Gastroesophageal sphincter (tissue), 4 donors: ENCODE measurements at regions not wholly inside any gene's neighbourhood (a gene's known extent, or its start where the extent isn't known, plus 50 kb on each side); places are given as distances from the start of the nearest gene placed in this dataset.
"Not testable (repeated sequence)": the region's sequence is repeated elsewhere in the genome, so short reads cannot be mapped to it uniquely, and the experiment has no call there.

Source experiments
- ATAC-seq: fragments of 150-250 bp; one replicate; pipeline ENCODE4 v1.9.1; 2016; ENCODE audit warnings: mild to moderate bottlenecking, moderate library complexity
- H3K27ac ChIP-seq, 4 donors: fragments of 200-600 bp; sonication (generic) in 3 of 4; 1 replicate in 3 of 4; 2 replicates in 1 of 4; pipeline ENCODE4 v1.5.1; 2016 to 2019
- H3K27me3 ChIP-seq: fragments of 200-600 bp; sonication (generic); one replicate; pipeline ENCODE4 v1.5.1; 2019
- H3K36me3 ChIP-seq, 2 donors: fragments of 200-600 bp; sonication (generic); one replicate each; pipeline ENCODE4 v1.5.1; 2019; ENCODE audit warnings: control low read depth in 1 of 2
- H3K4me1 ChIP-seq, 3 donors: fragments of 200-600 bp; sonication (generic); 1 replicate in 2 of 3; 2 replicates in 1 of 3; pipeline ENCODE4 v1.5.1; 2016 to 2019; ENCODE audit warnings: control low read depth in 2 of 3
- H3K4me3 ChIP-seq, 2 donors: fragments of 200-600 bp; sonication (generic); one replicate each; pipeline ENCODE4 v1.5.1; 2019; ENCODE audit warnings: mild to moderate bottlenecking in 1 of 2, moderate library complexity in 1 of 2
- H3K9me3 ChIP-seq, 3 donors: fragments of 200-600 bp; sonication (generic); one replicate each; pipeline ENCODE4 v1.5.1; 2017 to 2019; ENCODE audit warnings: control low read depth in 2 of 3
- CTCF ChIP-seq, 4 experiments: fragments of 200-600 bp in 2 of 4; fragments of 450-650 bp in 2 of 4; sonication (generic) in 1 of 4; IDR thresholded peaks; one replicate each; pipeline ENCODE4 v1.5.1; 2017 to 2019; ENCODE audit warnings: antibody characterized with exemption in 4 of 4, mild to moderate bottlenecking in 2 of 4, moderate library complexity in 2 of 4
- EP300 ChIP-seq: sonication (generic); formaldehyde crosslinking; IDR thresholded peaks from one replicate; pipeline ENCODE4 v1.6.1; 2017; ENCODE audit warnings: antibody characterized with exemption, mild to moderate bottlenecking
- POLR2A ChIP-seq, 2 donors: fragments of 450-650 bp; IDR thresholded peaks; one replicate each; pipeline ENCODE4 v1.6.1; 2017; ENCODE audit warnings: antibody characterized with exemption in 2 of 2, mild to moderate bottlenecking in 2 of 2, moderate library complexity in 1 of 2
- POLR2AphosphoS5 ChIP-seq: sonication (generic); formaldehyde crosslinking; IDR thresholded peaks from one replicate; pipeline ENCODE4 v1.6.1; 2017; ENCODE audit warnings: antibody characterized with exemption
- WGBS, 2 donors: methylation state at CpG; one replicate each; pipeline ENCODE4 v1.1.5; 2018; ENCODE audit warnings: low coverage in 1 of 2; 5-methylcytosine and 5-hydroxymethylcytosine counted together
- small RNA-seq, 4 donors: library from RNA; depleted of rRNA; stranded (forward); fragments of <200 nt; gene quantifications; one replicate each; pipeline ENCODE3, GENCODE V24; 2016

DNA sequence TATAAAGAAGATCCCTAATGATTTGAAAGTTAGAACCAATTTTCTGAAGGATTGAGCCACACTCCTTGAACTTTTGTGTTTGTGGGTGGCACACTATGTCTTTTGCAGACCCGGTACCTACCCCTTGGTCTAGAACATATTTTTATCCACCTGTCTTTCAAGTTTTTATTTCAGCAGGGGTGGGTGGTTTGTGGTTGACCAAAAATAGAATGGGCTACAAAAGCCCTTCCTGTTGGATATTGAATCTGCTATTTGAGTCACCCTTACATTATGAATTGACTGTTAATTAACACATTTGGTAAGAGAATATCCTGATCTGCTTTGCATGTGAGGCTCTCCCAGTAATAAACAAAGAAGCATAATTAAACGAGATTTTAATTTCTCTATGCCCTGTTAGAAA, 401.2 kb downstream of the POTEH start:
- H3K36me3 ChIP-seq, H3K27ac ChIP-seq, H3K27me3 ChIP-seq, H3K9me3 ChIP-seq, H3K4me1 ChIP-seq, ATAC-seq, H3K4me3 ChIP-seq: not testable (repeated sequence)
- 40 to 56% methylated on average over 2 of the region's 2 CpGs for WGBS, 2 donors

DNA sequence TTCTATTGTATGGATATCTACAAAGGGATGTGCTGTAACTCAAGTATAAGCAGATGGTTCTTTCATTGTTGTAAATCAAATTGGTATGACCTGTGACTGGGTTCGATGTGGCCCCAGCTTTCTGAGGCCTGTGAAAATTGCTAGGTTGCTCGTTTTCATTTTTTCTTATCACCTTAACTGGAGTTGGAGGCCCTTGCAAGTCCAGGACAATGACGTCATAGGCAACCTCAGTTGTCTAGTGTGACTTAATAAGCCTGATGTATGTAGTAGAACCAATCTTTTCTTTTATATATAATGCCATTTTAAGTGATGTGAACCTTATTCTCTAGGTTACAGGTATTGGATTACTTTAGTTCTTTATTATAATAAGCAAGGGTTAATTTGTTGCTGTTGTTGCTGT, 415.3 kb downstream of the POTEH start:
- not testable (repeated sequence) for H3K4me1 ChIP-seq, H3K27ac ChIP-seq, H3K9me3 ChIP-seq, ATAC-seq, H3K4me3 ChIP-seq, H3K27me3 ChIP-seq, H3K36me3 ChIP-seq
- WGBS, 2 donors = 25 to 50% methylated on average over 1 to 3 of the region's 3 CpGs

DNA sequence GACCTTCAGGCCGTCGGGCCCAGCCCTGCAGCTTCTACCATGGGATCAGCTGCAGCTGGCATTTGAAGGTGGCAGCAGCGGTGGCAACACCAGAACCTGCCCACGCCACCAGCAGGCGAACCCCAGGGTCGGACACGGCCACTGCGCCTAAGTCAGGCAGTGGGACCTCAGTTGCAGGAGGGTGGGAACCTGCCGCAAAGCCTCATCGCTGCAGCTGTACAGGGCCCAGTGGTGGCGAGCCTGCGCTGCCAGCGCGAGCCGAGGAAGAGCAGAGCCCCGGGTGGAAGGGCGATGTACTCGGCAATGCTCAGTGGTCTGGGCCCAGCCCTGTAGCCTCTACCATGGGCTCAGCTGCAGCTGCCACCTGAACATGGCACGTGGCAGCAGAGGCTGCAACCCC, 441.6 kb downstream of the POTEH start:
- ATAC-seq = not testable (repeated sequence)

DNA sequence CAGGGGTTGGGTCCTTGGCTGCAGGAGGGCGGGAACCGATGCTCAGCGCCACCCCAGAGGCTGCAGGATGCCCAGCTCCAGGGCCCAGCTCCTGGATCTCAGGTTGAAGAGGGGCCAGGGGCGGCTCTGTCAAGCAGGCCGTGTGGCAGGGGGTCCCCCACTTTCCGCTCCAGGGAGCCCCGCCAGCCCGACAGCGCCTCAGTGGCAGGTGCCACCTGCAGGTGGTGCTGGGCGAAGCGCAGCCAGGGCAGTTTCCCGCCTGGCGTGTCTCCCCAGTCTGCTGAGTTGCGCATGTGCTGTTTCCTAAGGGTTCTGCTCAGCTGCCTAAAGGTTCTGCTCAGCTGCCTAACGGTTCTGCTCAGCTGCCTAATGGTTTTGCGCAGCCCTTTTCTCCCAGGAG, 442.1 kb downstream of the POTEH start:
- Histone ChIP-seq H3K9me3 (no peaks in the 10 kb centered on the region), H3K27ac (no peak overlapping the region), H3K4me3 (no peak overlapping the region), H3K4me1 (no peaks in the 10 kb centered on the region), H3K27me3 (no peaks in the 10 kb centered on the region), H3K36me3 (no peaks in the 10 kb centered on the region)
- TF ChIP-seq EP300 (no peak), POLR2AphosphoS5 (no peak), POLR2A (IDR thresholded peaks at IDR 0.05) (no peak), CTCF (IDR thresholded peaks at IDR 0.05) (no peak)
- whole genome bisulfite sequencing, 2 donors = no CpG with 5 or more reads among the region's 16 CpGs
- ATAC-seq = no peak

More for the DNA sequence above, 441.6 kb downstream of the POTEH start:
- not testable (repeated sequence) for H3K9me3 ChIP-seq, H3K36me3 ChIP-seq, H3K4me3 ChIP-seq, H3K27ac ChIP-seq, H3K27me3 ChIP-seq, H3K4me1 ChIP-seq
- WGBS, 2 donors = no CpG with 5 or more reads among the region's 19 CpGs

DNA sequence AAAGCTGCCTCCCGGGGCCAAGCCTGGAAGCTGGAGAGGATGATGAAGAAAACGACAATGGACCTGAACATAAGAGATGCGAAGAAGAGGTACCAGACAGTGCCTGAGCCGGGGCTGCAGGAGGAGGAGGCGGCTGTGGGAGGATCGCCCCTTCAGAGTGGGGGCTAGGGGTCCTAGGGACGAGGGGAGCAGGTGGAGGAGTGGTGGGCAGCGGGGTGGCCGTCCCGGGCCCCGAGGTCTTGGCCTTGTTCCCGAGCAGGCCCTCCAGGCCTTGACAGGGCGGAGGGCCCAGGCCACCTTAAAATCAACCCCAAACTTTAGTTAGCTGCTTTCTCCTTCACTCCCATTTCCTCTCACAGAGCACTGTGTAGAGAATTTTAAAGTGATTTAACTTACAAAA, 442.8 kb downstream of the POTEH start:
- not testable (repeated sequence) for ATAC-seq, H3K27ac ChIP-seq, H3K27me3 ChIP-seq, H3K36me3 ChIP-seq, H3K4me3 ChIP-seq, H3K9me3 ChIP-seq, H3K4me1 ChIP-seq
- 66% methylated on average over 5 of the region's 13 CpGs; no CpG with 5 or more reads in 1 of the 2 donors for WGBS, 2 donors

GRCh38 chr22:16146101-16146500, 446.5 kb downstream of the CCT8L2 start:
- WGBS, 2 donors = 49 to 89% methylated on average over 3 to 4 of the region's 5 CpGs
- not testable (repeated sequence) for H3K9me3 ChIP-seq, H3K27me3 ChIP-seq, H3K4me1 ChIP-seq, H3K27ac ChIP-seq, ATAC-seq, H3K4me3 ChIP-seq, H3K36me3 ChIP-seq

DNA sequence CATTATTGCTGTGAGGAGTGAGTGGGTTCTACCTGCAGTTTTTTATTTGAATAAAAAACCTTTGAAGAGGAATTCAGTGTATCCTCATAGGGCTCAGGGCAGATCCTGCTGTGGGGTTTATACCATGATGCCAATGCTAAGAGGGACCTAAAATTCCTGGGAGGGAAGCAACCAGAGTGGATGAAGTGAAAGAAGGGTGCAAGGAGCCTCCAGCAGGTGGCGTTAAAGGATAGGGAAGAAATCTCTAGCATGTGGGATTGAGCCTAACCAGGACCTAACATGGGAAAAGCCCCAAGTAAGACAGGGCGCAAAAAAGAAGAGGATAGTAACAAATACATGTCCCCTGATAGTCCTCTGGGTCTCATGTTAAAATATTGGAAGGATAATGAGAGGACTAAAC, 445.7 kb downstream of the CCT8L2 start:
- peak in 1 of 4 experiments; percentile 30 for TF ChIP-seq CTCF (IDR thresholded peaks at IDR 0.05)
- WGBS, 2 donors = 42 to 100% methylated on average over 1 to 2 of the region's 2 CpGs
- H3K27ac ChIP-seq, H3K36me3 ChIP-seq, H3K27me3 ChIP-seq, H3K9me3 ChIP-seq, ATAC-seq, H3K4me1 ChIP-seq, H3K4me3 ChIP-seq: not testable (repeated sequence)

GRCh38 chr22:16177287-16177686, 415.3 kb downstream of the CCT8L2 start:
- not testable (repeated sequence) for H3K9me3 ChIP-seq, H3K4me3 ChIP-seq, H3K27ac ChIP-seq, H3K36me3 ChIP-seq, ATAC-seq, H3K4me1 ChIP-seq, H3K27me3 ChIP-seq
- WGBS, 2 donors = 25 to 69% methylated on average over 1 to 2 of the region's 2 CpGs

GRCh38 chr22:16183864-16184263, 408.7 kb downstream of the CCT8L2 start:
- H3K9me3 ChIP-seq, H3K4me1 ChIP-seq, ATAC-seq, H3K4me3 ChIP-seq, H3K36me3 ChIP-seq, H3K27me3 ChIP-seq, H3K27ac ChIP-seq: not testable (repeated sequence)
- 86 to 87% methylated on average over 7 to 16 of the region's 21 CpGs for WGBS, 2 donors

Small RNAs in the stretch of these regions (small RNA-seq; reads per million reads assigned to genes)
- 0 reads per million in 4 donors for gene RF00026
